Endothelial cell (in vitro differentiated cells): ENCODE measurements at regions not wholly inside any gene's neighbourhood (a gene's known extent, or its start where the extent isn't known, plus 50 kb on each side); places are given as distances from the start of the nearest gene placed in this dataset.

Source experiments
- DNase-seq: peaks from one replicate; pipeline ENCODE4 v3.0.0; 2021; ENCODE audit warnings: low spot score
- H3K27ac Mint-ChIP-seq: one replicate; pipeline ENCODE4 v1.8.0; 2021; ENCODE audit warnings: mixed read lengths, inconsistent platforms; ENCODE audit not compliant: unreplicated experiment
- H3K27me3 Mint-ChIP-seq: one replicate; pipeline ENCODE4 v1.8.0; 2021; ENCODE audit warnings: mild to moderate bottlenecking, moderate library complexity, mixed read lengths, inconsistent platforms; ENCODE audit not compliant: unreplicated experiment
- H3K36me3 Mint-ChIP-seq: one replicate; pipeline ENCODE4 v1.8.0; 2021; ENCODE audit warnings: mild to moderate bottlenecking, low read depth, mixed read lengths, inconsistent platforms; ENCODE audit not compliant: unreplicated experiment
- H3K4me1 Mint-ChIP-seq: one replicate; pipeline ENCODE4 v1.8.0; 2021; ENCODE audit warnings: mild to moderate bottlenecking, mixed read lengths, inconsistent platforms; ENCODE audit not compliant: unreplicated experiment
- H3K4me3 Mint-ChIP-seq: one replicate; pipeline ENCODE4 v1.8.0; 2021; ENCODE audit warnings: mild to moderate bottlenecking, mixed read lengths, inconsistent platforms; ENCODE audit not compliant: unreplicated experiment
- H3K9me3 Mint-ChIP-seq: one replicate; pipeline ENCODE4 v1.8.0; 2021; ENCODE audit warnings: mixed read lengths, inconsistent platforms; ENCODE audit not compliant: unreplicated experiment
- TF ChIP-seq, protein P1 (sequence below): fragments of 200-600 bp; sonication (generic); IDR thresholded peaks from one replicate; pipeline ENCODE4 v1.5.0; 2021; ENCODE audit warnings: antibody characterized with exemption; ENCODE audit not compliant: unreplicated experiment

DNA sequence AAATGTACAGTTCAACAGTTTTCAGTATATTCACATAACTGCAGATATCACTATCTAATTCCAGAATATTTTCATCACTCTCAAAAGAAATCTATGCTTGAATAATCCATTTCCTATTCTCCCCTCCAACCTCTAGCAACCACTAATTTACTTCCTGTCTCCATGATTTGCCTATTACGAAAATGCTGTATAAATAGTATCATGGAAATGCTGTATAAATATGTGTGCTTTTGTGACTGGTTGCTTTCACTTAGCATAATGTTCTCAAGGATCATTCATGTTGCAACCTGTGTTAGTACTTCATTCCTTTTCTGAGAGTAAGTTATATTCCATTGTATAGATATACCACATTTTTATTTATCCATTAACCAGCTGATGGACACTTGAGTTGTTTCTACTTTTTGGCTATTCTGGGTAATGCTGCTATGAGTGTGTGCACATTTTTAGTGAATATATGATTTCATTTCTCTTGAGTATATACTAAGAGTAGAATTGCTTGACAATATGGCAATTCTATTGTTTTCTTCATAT lies 115.6 kb downstream of the TNFSF18 start:
- no peaks in the 10 kb centered on the region for H3K36me3 Mint-ChIP-seq
- DNase-seq, result no peak
- no peaks in the 10 kb centered on the region for H3K9me3 Mint-ChIP-seq
- H3K27ac Mint-ChIP-seq, result no peak overlapping the region
- peaks cover 8% of the 10 kb centered on the region for H3K4me1 Mint-ChIP-seq
- H3K27me3 Mint-ChIP-seq, result peaks cover 2% of the 10 kb centered on the region
- no peak overlapping the region for H3K4me3 Mint-ChIP-seq
- TF ChIP-seq, protein P1, sequence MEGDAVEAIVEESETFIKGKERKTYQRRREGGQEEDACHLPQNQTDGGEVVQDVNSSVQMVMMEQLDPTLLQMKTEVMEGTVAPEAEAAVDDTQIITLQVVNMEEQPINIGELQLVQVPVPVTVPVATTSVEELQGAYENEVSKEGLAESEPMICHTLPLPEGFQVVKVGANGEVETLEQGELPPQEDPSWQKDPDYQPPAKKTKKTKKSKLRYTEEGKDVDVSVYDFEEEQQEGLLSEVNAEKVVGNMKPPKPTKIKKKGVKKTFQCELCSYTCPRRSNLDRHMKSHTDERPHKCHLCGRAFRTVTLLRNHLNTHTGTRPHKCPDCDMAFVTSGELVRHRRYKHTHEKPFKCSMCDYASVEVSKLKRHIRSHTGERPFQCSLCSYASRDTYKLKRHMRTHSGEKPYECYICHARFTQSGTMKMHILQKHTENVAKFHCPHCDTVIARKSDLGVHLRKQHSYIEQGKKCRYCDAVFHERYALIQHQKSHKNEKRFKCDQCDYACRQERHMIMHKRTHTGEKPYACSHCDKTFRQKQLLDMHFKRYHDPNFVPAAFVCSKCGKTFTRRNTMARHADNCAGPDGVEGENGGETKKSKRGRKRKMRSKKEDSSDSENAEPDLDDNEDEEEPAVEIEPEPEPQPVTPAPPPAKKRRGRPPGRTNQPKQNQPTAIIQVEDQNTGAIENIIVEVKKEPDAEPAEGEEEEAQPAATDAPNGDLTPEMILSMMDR, result no peak

DNA sequence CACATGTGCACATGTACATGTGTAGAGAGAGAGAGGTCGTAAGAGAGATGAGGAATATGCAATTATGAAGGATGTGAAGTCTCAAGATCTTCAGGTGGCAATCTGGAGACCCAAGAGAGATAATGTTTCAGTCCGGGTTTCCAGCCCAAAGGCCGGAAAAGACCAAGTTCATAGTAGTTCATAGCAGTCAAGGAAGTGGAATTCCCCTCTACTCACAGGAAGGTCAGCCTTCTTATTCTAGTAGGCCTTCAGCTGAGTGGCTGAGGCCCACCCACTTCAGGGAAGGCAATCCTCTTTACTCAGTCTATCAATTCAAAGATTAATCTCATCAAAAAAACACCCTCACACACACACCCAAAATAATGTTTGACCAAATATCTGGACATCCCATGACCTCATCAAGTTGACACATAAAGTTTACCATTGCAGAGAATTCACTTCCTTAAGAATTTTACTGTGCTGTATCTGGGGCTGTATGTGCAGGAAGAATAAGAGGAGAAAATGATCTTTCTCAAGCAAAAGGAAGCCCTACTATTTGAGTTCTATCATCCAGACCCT lies 114.6 kb downstream of the TNFSF18 start:
- no peaks in the 10 kb centered on the region for H3K9me3 Mint-ChIP-seq
- no peaks in the 10 kb centered on the region for H3K36me3 Mint-ChIP-seq
- TF ChIP-seq, protein P1, result no peak
- peaks cover 2% of the 10 kb centered on the region for H3K27me3 Mint-ChIP-seq
- no peak for DNase-seq
- no peak overlapping the region for H3K4me3 Mint-ChIP-seq
- H3K27ac Mint-ChIP-seq, result no peak overlapping the region
- peaks cover 8% of the 10 kb centered on the region for H3K4me1 Mint-ChIP-seq

DNA sequence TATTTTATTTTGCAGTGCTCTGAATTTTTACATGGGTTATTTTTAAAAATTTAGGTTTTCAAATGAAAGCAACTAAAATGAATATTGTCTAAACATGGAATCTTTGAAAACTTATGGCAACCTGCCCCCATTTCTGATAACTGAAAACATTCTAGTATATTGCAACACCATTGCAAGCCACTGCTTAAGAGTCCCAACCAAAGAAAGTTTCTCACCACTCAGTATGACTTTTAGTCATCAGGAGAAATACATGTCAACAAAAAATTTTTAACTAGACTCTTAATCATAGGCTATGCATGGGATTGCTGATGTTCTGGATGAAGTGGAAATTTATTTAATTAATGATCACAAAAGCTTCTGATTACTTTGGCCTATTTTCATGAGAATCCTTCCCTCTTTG lies 112.1 kb downstream of the TNFSF18 start:
- Mint-ChIP-seq H3K4me1 (peaks cover 7% of the 10 kb centered on the region), H3K27ac (no peak overlapping the region), H3K4me3 (no peak overlapping the region), H3K36me3 (no peaks in the 10 kb centered on the region), H3K9me3 (no peaks in the 10 kb centered on the region), H3K27me3 (peaks cover 2% of the 10 kb centered on the region)
- TF ChIP-seq, protein P1, result no peak
- DNase-seq, result no peak

DNA sequence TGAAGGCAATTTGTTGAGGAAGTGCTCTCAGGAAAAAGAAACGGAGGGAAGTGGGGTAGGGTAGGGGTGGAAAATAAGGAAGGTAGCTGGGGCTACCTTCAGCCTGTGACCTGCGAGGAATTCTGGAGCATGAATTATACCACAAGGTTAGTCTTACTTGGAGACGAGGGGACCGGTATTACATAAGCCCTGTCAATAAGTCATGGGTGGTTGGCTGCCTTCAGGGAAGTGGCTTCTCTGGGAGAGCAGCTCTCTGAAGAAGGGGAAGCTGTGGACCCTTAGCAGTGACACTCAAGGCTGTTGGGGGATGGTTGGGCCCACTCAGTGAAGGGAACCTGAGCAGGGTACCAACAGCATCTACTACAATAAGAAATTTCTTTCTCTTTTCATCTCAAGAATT lies 111.3 kb downstream of the TNFSF18 start:
- H3K4me1 Mint-ChIP-seq, result peaks cover 3% of the 10 kb centered on the region
- no peak for DNase-seq
- no peaks in the 10 kb centered on the region for H3K36me3 Mint-ChIP-seq
- H3K27ac Mint-ChIP-seq, result no peak overlapping the region
- H3K27me3 Mint-ChIP-seq, result no peaks in the 10 kb centered on the region
- no peaks in the 10 kb centered on the region for H3K9me3 Mint-ChIP-seq
- H3K4me3 Mint-ChIP-seq, result no peak overlapping the region
- TF ChIP-seq, protein P1, result no peak

DNA sequence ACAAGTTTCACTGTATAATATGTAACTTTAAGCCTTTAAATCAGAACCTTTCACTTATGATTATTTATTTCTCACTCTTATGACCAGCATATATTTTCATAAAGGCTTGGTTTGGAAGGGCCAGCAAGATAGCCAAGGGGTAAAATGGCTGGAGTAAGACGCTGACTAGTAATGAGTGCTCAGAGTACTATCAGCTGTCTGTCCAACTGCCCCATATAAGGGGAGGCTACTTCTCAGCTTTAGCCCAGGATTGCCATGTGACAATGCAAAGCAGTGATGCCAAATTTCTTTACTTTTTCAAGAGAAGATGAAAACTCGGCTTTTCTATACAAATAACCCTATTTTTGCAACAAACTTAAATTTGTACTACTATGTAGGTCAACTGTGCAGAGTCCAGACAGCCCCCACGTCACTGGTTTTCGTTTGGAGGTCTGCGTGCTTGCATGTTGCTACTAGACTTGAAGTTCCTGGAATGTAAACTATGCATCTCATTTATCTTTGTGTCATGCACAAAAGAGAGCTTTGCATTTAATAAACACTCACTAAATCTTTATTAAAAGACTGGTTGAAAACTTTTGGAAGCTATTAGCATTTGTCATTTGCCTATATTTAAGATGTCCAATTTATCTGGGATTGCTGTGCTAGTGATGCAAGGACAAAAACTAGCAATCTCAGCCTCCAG lies 110.4 kb downstream of the TNFSF18 start:
- Mint-ChIP-seq H3K36me3 (no peaks in the 10 kb centered on the region), H3K27me3 (no peaks in the 10 kb centered on the region), H3K27ac (no peak overlapping the region), H3K4me3 (no peak overlapping the region), H3K9me3 (no peaks in the 10 kb centered on the region), H3K4me1 (peaks cover 3% of the 10 kb centered on the region)
- DNase-seq, result no peak
- TF ChIP-seq, protein P1, result no peak
